GM12873 (cell line): ENCODE measurements at regions not wholly inside any gene's neighbourhood (a gene's known extent, or its start where the extent isn't known, plus 50 kb on each side); places are given as distances from the start of the nearest gene placed in this dataset.

ENCODE experiments used
- TF ChIP-seq, protein P1 (sequence below): IDR thresholded peaks from 2 replicates; pipeline ENCODE4 v1.5.1; 2012; ENCODE audit warnings: low read depth, mild to moderate bottlenecking, moderate library complexity, low read length, control low read depth; ENCODE audit not compliant: insufficient read depth; ENCODE audit errors: missing control alignments

DNA sequence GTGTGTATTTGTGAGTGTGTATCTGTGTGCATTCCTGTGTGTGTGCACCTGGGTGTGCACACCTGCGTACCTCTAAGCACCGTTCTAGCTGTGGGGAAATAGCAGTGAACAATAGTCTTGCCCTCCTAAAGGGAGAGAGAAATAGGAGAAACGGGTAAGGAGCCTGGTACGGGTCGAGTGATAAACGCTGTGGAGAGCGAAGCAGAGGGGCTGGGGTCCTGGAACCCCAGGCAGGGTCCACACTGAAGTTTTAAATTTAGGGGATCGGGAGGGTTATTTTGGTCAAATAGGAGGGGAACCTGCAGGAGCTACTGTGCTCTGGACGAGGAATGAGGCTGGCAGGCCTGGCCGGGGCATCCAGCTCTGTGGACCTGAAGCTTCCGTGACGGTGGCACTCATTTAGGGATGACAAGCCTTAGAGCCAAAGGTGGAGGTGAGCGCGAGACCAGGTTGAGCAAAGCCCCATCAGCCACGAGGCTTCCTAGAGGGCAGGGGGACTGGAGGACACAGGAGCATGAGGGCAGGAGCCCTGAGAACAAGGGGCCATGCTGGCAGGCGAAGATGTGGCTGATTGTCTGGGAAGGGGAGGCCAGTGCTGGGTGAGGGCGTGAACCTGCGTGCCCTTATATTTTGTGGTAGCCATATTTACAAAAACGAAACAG is 188.0 kb downstream of the RTP5 start:
- TF ChIP-seq, protein P1, sequence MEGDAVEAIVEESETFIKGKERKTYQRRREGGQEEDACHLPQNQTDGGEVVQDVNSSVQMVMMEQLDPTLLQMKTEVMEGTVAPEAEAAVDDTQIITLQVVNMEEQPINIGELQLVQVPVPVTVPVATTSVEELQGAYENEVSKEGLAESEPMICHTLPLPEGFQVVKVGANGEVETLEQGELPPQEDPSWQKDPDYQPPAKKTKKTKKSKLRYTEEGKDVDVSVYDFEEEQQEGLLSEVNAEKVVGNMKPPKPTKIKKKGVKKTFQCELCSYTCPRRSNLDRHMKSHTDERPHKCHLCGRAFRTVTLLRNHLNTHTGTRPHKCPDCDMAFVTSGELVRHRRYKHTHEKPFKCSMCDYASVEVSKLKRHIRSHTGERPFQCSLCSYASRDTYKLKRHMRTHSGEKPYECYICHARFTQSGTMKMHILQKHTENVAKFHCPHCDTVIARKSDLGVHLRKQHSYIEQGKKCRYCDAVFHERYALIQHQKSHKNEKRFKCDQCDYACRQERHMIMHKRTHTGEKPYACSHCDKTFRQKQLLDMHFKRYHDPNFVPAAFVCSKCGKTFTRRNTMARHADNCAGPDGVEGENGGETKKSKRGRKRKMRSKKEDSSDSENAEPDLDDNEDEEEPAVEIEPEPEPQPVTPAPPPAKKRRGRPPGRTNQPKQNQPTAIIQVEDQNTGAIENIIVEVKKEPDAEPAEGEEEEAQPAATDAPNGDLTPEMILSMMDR, result no peak

DNA sequence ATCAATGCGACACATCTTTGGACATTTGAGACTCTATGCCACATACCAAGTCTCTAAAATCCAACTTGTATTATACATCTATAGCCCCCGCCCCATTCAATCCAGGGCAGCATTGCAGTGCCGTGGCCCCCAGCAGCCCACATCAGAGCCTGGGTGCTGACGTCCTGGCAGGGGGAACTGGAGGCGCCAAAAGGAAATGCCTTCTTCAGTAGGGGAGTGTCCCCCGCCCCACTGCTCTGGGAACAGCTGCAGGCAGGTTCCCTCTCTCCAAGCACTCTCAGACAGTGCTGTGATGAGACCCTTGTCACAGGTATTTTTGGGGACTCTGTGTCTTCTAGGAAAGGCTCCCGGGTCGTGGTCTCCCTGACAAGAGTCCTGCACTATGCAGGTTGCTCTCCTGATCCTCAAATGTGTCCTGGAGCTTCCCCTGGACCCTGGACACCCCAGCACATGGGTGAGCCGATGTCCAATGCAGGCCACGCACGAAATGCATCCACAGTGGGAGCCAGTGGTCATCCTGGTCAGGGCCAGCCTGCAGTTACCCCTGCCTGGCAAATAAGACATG is 188.7 kb downstream of the RTP5 start:
- TF ChIP-seq, protein P1, result no peak

DNA sequence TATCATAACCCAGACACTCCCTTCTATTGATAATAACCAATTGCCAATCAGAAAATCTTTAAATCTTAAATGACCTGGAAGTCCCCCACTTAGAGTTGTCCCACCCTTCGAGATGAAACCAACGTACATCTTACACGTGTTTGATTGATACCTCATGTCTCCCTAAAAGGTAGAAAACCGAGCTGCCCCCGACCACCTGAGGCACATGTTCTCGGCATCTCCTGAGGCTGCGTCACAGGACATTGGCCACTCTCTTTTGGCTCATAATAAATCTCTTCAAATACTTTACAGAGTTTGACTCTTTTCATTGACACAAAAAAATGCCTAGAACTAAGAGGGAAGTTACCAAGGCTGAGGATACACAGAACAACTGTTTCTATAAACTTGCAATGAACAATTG is 190.0 kb downstream of the RTP5 start:
- TF ChIP-seq, protein P1, result no peak

DNA sequence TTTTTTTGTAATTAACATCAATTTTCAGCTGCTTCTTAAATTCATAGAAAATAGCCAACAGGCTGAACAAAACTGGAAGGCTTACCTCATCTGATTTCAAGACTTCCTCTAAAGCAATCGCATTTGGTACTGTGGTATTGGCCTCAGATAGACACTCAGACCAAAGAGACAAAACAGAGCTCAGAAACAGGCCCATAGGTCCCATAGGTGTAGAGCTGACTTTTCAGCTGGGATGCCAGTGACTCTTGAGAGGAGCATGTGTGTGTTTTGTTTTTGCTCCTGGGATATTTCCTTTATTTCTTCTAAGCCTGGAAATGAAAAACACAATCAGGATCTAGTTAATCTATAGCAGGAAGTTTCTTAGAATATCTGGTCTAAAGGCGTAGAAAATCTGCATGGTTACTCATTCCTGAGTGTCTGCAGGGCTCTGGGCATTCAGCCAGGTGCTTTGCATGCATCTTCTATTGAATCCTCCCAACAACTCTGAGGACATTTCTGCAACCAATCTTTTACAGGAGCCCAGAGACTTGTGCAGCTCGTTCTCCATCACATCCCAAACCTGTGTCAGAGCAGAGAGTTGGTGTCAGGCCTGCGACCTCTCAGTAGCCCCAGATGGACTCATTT is 190.8 kb downstream of the RTP5 start:
- TF ChIP-seq, protein P1, result no peak

DNA sequence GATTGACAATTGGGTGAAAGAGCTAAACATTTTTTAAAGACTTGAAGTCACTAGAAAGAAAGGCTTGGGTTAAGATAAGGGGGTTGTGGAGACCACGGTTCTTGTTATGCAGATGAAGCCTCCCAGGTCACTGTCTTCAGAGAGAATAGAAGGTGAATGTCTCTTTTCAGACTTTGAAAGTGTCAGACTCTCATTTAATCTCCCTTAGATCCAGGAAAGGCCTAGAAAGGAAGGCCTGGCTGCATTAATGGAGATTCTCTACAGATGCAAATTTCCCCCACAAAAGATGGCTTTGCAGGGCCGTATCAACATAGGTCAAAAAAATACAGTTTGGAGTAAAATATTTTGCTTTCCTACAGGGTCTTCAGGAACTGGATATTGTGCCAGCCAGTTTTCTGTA is 193.9 kb downstream of the RTP5 start:
- TF ChIP-seq, protein P1, result no peak

DNA sequence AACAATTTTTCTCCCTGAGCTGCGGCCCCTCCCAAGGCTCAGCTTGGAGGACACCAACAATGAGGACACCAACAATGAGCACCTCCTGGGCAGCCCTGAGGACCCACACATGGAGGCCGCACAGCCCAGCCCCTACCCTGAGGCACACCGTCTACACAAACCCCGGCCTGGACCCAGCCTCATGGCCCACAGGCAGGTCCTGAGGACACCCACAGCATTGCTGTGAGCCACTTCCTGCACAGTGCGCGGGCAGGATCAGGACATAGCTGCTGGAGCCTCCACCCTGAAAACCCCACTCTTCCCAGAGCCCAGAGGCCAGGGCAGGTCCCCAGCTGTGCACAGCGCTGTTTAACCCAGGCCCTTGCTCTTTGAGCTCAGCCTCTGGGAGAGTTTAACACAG is 194.3 kb downstream of the RTP5 start:
- TF ChIP-seq, protein P1, result no peak

DNA sequence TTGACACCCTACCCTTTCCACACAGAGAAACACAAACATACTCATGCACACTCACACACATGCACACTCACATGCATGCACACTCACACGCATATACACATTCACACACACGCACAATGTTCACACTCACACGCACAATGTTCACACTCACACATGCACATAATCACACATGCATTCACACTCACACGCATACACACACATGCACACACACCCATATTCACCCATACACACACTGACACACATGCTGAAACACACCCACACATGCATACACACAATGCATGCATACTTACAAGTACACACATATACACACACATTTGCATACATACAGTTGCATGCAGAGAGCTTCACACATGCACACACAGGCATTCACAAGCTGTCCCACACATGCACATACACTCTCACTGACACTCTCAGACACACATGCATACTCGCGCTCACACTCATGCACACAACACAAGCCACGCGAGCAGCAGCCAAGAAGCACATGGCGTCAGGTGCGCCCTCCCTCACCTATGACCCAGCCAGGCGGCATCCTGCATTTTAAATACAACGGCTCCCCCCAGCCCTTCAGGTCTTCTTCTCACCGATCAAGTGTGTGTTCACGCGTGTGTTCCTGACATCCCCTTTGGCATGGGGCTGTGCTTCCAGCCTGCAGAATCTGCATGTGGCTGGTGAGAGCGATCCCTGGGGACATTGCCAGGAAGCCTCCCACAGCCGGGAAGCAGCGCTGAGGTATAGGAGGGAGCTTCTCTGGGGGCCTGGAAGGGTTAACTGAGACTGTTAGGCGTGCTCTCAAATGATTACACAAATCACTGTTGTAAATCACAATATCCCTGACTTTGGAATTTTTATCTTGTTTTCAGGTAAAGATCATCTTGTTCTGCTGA is 195.1 kb downstream of the RTP5 start:
- TF ChIP-seq, protein P1, result no peak
